ENCODE measurements at regions not wholly inside any gene's neighbourhood (a gene's known extent, or its start where the extent isn't known, plus 50 kb on each side); places are given as distances from the start of the nearest gene placed in this dataset.

DNA sequence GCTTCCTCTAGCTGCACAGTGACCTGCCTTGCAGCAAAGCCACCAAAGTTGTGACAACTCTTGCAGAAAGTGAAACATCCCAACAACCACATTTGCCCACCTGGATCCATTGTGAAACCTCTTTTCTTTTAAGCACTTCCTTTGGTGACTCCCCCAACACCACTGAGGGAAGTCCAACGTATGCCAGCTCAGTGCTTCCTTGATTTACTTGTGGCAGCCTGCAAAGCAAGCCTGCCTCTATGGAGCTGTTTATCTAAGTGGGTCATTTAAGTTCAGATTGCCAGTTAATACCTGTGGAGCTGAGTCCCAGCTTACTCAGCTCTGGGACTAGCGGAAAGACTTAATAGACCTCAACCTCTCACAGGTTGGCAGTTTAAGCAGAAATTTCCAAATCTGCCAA lies 230.8 kb upstream of the GHITM start:
- no peak for DNase-seq (ENCODE audit: extremely low spot score)
- POLR2A ChIA-PET = no interaction called here
- CTCF ChIA-PET = interaction anchor here (1.0 to 1.1 kb wide), 2 partner anchors 10 to 53 kb away, joined by 3 read pairs; no protein-coding TSS in a partner anchor
- TF ChIP-seq, protein P1, sequence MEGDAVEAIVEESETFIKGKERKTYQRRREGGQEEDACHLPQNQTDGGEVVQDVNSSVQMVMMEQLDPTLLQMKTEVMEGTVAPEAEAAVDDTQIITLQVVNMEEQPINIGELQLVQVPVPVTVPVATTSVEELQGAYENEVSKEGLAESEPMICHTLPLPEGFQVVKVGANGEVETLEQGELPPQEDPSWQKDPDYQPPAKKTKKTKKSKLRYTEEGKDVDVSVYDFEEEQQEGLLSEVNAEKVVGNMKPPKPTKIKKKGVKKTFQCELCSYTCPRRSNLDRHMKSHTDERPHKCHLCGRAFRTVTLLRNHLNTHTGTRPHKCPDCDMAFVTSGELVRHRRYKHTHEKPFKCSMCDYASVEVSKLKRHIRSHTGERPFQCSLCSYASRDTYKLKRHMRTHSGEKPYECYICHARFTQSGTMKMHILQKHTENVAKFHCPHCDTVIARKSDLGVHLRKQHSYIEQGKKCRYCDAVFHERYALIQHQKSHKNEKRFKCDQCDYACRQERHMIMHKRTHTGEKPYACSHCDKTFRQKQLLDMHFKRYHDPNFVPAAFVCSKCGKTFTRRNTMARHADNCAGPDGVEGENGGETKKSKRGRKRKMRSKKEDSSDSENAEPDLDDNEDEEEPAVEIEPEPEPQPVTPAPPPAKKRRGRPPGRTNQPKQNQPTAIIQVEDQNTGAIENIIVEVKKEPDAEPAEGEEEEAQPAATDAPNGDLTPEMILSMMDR (IDR thresholded peaks at IDR 0.05; ENCODE audit: control extremely low read depth, extremely low read depth, low read depth, missing control alignments) = no peak

DNA sequence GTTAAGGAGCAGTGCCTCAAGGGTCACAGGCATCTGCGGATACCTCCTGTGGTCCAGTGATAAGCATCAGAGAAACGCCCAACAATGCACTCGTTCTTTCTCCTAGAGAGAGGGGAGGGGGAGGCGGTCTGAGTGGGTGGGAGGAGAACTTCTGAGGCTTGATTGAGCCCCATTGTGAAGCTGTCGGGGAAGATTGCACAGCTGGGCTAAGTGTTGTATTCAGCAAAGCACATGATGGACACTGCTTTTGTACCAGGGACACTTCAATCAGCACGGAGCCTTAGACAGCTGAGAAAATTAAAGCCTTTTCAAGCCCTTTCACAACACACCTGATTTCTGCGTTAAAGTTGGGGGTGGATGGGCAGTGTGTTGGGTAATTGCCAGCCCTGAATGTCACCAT lies 230.3 kb upstream of the GHITM start:
- CTCF ChIA-PET = interaction anchor here (1.0 kb wide), 1 partner anchor 9 kb away, joined by 3 read pairs; no protein-coding TSS in a partner anchor
- POLR2A ChIA-PET = no interaction called here
- TF ChIP-seq, protein P1 (IDR thresholded peaks at IDR 0.05; ENCODE audit: control extremely low read depth, extremely low read depth, low read depth, missing control alignments) = no peak
- DNase-seq (ENCODE audit: extremely low spot score) = no peak

DNA sequence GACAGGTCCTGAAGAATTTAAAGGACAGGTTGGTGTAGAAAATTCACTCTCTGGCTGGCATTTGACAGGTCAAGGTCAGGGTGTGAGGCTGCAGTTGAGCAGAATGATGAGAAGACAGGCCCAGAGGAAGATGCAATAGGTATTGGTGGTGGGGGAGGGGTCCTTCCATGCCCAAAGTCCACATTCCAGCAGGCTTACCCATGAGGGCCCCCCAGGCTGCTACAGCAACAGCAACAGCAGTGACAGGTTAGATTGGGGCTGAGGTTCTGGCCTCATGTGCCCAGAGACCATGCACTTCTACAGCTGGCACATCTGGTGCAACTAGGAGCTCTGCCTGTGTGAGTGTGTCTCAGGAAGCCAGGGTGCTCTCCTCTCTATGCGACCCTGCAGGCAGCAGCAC lies 223.5 kb upstream of the GHITM start:
- ChIA-PET POLR2A (no interaction called here), CTCF (interaction anchor here (0.9 kb wide), 1 partner anchor 29 kb away, joined by 3 read pairs; no protein-coding TSS in a partner anchor)
- no peak for DNase-seq (ENCODE audit: extremely low spot score)
- TF ChIP-seq, protein P1 (IDR thresholded peaks at IDR 0.05; ENCODE audit: control extremely low read depth, extremely low read depth, low read depth, missing control alignments) = no peak

DNA sequence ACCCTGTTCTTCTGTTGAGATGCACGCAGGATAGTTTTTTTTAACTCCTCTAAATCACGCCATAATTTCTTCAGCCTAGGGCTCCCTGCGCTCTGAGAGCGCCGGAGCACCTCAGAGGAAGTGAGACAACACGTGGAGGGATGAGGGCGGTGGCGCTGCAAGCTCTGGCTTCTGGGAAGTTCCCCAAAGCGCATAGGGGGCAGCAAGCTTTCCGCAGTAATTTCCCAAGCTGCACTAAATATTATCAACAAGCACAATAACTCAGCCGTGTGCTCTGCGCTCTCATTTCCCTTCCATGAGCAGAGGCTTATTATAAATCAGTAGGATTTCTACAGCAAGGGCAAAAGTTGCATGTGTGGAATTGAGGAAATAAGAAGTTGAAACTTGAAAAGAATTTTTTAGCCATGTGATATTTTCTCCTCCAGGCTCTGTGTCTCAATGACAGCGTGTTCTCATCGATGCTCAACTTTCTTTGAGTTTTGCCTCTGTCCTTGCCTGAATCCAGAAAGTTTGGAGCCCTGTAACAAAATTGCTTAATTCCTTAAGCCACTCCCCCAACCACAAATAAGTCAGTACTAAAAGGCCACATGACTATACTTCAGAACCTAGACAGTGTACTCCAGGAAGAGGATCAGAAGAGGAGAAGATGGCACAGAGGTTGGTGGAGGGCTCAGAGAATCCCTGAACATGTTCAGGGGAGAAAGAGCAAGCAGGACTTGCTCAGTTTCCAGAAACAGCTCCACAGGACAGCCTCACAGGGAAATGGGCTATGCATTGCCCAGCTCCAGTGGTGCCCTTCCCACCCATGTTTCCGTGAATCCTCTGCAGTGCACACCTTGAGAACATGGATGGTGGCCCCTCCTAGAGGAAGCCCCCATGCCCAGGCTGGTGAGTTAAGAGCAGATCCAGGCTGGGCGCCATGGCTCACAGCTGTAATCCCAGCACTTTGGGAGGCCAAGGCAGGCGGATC lies 221.5 kb upstream of the GHITM start:
- CTCF ChIA-PET = interaction anchor here (0.9 to 1.9 kb wide), 5 partner anchors 10 to 28 kb away, joined by 3 to 6 read pairs (median 3); no protein-coding TSS in a partner anchor
- TF ChIP-seq, protein P1 (IDR thresholded peaks at IDR 0.05; ENCODE audit: control extremely low read depth, extremely low read depth, low read depth, missing control alignments) = peak; percentile 26
- POLR2A ChIA-PET = no interaction called here
- peak; percentile 41 for DNase-seq (ENCODE audit: extremely low spot score)

DNA sequence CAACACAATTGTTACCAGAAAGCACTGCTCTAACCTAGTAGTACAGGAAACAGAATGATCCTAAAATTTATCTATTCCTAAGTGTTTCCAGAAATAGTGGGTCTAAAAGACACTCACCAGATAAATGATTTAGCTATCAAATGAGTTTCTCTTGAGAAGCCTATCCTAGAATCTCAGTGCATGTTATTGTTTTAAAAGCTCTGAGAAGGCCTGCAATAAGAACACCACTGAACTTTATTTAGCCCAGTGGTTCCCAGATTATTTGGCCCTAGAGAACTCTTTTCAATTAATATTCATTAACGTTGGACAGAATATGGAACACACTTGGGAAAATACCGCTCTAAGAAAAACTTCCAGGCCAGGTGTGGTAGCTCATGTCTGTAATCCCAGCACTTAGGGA lies 220.1 kb upstream of the GHITM start:
- POLR2A ChIA-PET = no interaction called here
- DNase-seq (ENCODE audit: extremely low spot score) = no peak
- CTCF ChIA-PET = interaction anchor here (0.6 to 1.9 kb wide), 3 partner anchors 10 to 47 kb away, joined by 3 to 6 read pairs (median 5); no protein-coding TSS in a partner anchor
- TF ChIP-seq, protein P1 (IDR thresholded peaks at IDR 0.05; ENCODE audit: control extremely low read depth, extremely low read depth, low read depth, missing control alignments) = no peak

DNA sequence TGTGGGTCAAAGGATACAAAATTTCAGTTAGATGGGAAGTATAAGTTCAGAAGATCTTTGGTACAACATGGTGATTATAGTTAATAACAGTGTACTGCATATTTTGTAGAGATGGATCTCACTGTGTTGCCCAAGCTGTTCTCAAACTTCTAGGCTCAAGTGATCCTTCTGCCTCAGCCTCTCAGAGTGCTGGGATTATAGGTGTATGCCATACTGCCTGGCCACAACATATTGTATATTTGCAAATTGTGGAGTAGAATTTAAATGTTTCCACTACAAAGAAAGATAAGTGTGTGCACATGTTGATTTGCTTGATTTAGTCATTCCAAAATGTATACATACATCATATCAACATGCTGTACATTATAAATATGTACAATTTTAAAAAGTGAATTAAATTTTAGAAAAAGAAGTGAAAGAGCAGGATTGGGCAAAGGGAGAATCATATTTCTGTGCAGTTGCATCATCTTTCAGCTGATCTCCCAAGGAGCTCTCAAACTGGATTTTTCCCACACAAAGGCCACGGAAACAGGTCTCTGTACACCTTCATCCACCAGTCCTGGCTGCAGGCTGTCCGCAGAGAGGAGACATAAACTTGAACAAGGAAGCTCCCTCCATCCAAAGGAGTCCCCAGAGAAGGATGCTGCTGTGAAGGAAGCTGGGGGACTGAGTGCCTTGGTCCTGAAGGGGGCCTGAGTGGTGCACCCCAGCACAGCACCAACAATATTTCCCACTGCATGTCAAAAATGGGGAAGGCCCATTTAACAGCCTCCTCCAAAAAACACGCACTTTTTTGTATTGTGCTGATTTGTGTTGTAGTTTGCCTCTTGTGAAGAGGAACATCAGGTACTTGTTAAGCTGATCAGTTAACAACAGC lies 217.1 kb upstream of the GHITM start:
- no peak for DNase-seq (ENCODE audit: extremely low spot score)
- ChIA-PET POLR2A (no interaction called here), CTCF (no interaction called here)
- TF ChIP-seq, protein P1 (IDR thresholded peaks at IDR 0.05; ENCODE audit: control extremely low read depth, extremely low read depth, low read depth, missing control alignments) = no peak

All from GM10248 (cell line).